Astrocyte (in vitro differentiated cells and primary cell): ENCODE measurements at regions not wholly inside any gene's neighbourhood (a gene's known extent, or its start where the extent isn't known, plus 50 kb on each side); places are given as distances from the start of the nearest gene placed in this dataset.

ENCODE experiments used
- DNase-seq: peaks from one replicate; pipeline ENCODE4 v3.0.0-alpha.2; 2010; ENCODE audit warnings: low read depth
- FAIRE-seq: peaks from 2 replicates; lab custom pipeline; 2011; peaks lifted over from hg19 to GRCh38; lab: Jason Lieb, UNC
- H2AFZ ChIP-seq: 2 replicates; pipeline ENCODE4 v1.6.0; 2012; ENCODE audit warnings: low read depth, low read length, inconsistent platforms
- H3K27ac ChIP-seq: 2 replicates; pipeline ENCODE4 v1.5.1; 2011; ENCODE audit warnings: low read depth, low read length, inconsistent platforms
- H3K27me3 ChIP-seq: 2 replicates; pipeline ENCODE4 v1.6.0; 2011; ENCODE audit warnings: low read length, inconsistent platforms; ENCODE audit not compliant: insufficient read depth
- H3K36me3 ChIP-seq: 2 replicates; pipeline ENCODE4 v1.5.1; 2011; ENCODE audit warnings: low read length, inconsistent platforms; ENCODE audit not compliant: insufficient read depth
- H3K4me1 ChIP-seq: 2 replicates; pipeline ENCODE4 v1.5.1; 2011; ENCODE audit warnings: low read length, inconsistent platforms; ENCODE audit not compliant: insufficient read depth
- H3K4me2 ChIP-seq: 2 replicates; pipeline ENCODE4 v1.6.0; 2012; ENCODE audit warnings: low read length, inconsistent platforms
- H3K4me3 ChIP-seq: 2 replicates; pipeline ENCODE4 v1.5.1; 2011; ENCODE audit warnings: low read depth, mild to moderate bottlenecking, low read length, inconsistent platforms; ENCODE audit not compliant: insufficient read depth
- H3K79me2 ChIP-seq: 2 replicates; pipeline ENCODE4 v1.6.0; 2012; ENCODE audit warnings: mild to moderate bottlenecking, low read length, inconsistent platforms; ENCODE audit not compliant: insufficient read depth
- H3K9ac ChIP-seq: 2 replicates; pipeline ENCODE4 v1.6.0; 2012; ENCODE audit warnings: mild to moderate bottlenecking, low read length, inconsistent platforms
- H3K9me3 ChIP-seq: 2 replicates; pipeline ENCODE4 v1.5.1; 2012; ENCODE audit warnings: low read depth, mild to moderate bottlenecking, low read length, inconsistent platforms; ENCODE audit not compliant: insufficient read depth
- H4K20me1 ChIP-seq: 2 replicates; pipeline ENCODE4 v1.6.0; 2012; ENCODE audit warnings: low read length, inconsistent platforms; ENCODE audit not compliant: insufficient read depth
- H3K27ac Mint-ChIP-seq: one replicate; pipeline ENCODE4 v1.8.0; 2021; ENCODE audit warnings: mild to moderate bottlenecking, mixed read lengths; ENCODE audit not compliant: unreplicated experiment
- H3K27me3 Mint-ChIP-seq: one replicate; pipeline ENCODE4 v1.8.0; 2021; ENCODE audit warnings: low read depth, mixed read lengths; ENCODE audit not compliant: unreplicated experiment
- H3K36me3 Mint-ChIP-seq: one replicate; pipeline ENCODE4 v1.8.0; 2021; ENCODE audit warnings: low read depth, mixed read lengths; ENCODE audit not compliant: unreplicated experiment
- H3K4me1 Mint-ChIP-seq: one replicate; pipeline ENCODE4 v1.8.0; 2021; ENCODE audit warnings: low read depth, mixed read lengths; ENCODE audit not compliant: unreplicated experiment
- H3K4me3 Mint-ChIP-seq: one replicate; pipeline ENCODE4 v1.8.0; 2021; ENCODE audit warnings: mild to moderate bottlenecking, moderate library complexity, mixed read lengths; ENCODE audit not compliant: unreplicated experiment
- H3K9me3 Mint-ChIP-seq: one replicate; pipeline ENCODE4 v1.8.0; 2021; ENCODE audit warnings: mild to moderate bottlenecking, mixed read lengths; ENCODE audit not compliant: unreplicated experiment
- CTCF ChIP-seq: IDR thresholded peaks from 2 replicates; pipeline ENCODE4 v1.5.1; 2011; ENCODE audit warnings: low read depth, mild to moderate bottlenecking, inconsistent platforms, low read length, moderate library complexity; ENCODE audit not compliant: insufficient read depth
- EZH2 ChIP-seq: IDR thresholded peaks from 2 replicates; pipeline ENCODE4 v1.6.1; 2012; ENCODE audit warnings: mild to moderate bottlenecking, low read length, inconsistent platforms; ENCODE audit not compliant: insufficient read depth

- no peaks in the 10 kb centered on the region for H3K27me3 ChIP-seq
- peaks cover 13% of the 10 kb centered on the region for H3K9me3 Mint-ChIP-seq
- TF ChIP-seq EZH2 (no peak), CTCF (no peak)
- H2AFZ ChIP-seq, result no peak overlapping the region
- peaks cover 3% of the 10 kb centered on the region for H3K36me3 Mint-ChIP-seq
- no peak for FAIRE-seq
- H3K27ac Mint-ChIP-seq, result no peak overlapping the region
- H3K4me1 ChIP-seq, result no peaks in the 10 kb centered on the region
- H4K20me1 ChIP-seq, result no peaks in the 10 kb centered on the region
- DNase-seq, result no peak
- H3K4me3 Mint-ChIP-seq, result no peak overlapping the region
- no peak overlapping the region for H3K9ac ChIP-seq
- no peaks in the 10 kb centered on the region for H3K36me3 ChIP-seq
- peaks cover 4% of the 10 kb centered on the region for H3K9me3 ChIP-seq
- no peak overlapping the region for H3K27ac ChIP-seq
- H3K4me3 ChIP-seq, result no peak overlapping the region
- peaks cover 17% of the 10 kb centered on the region for H3K4me1 Mint-ChIP-seq
- no peaks in the 10 kb centered on the region for H3K79me2 ChIP-seq
- H3K27me3 Mint-ChIP-seq, result no peaks in the 10 kb centered on the region
- H3K4me2 ChIP-seq, result no peak overlapping the region
Measured at GRCh38 chr1:218575856-218576255, 230.7 kb downstream of the TGFB2 start.

GRCh38 chr1:218582646-218583045, 237.5 kb downstream of the TGFB2 start:
- Histone ChIP-seq H3K79me2 (no peaks in the 10 kb centered on the region), H4K20me1 (no peaks in the 10 kb centered on the region), H3K27ac (no peak overlapping the region), H3K36me3 (no peaks in the 10 kb centered on the region), H3K9ac (no peak overlapping the region), H3K4me2 (no peak overlapping the region), H3K9me3 (no peaks in the 10 kb centered on the region), H3K4me1 (peaks cover 30% of the 10 kb centered on the region), H3K27me3 (no peaks in the 10 kb centered on the region), H2AFZ (no peak overlapping the region), H3K4me3 (no peak overlapping the region)
- no peak for DNase-seq
- Mint-ChIP-seq H3K36me3 (peaks cover 3% of the 10 kb centered on the region), H3K27ac (no peak overlapping the region), H3K9me3 (peaks cover 11% of the 10 kb centered on the region), H3K27me3 (no peaks in the 10 kb centered on the region), H3K4me3 (no peak overlapping the region), H3K4me1 (peaks cover 35% of the 10 kb centered on the region)
- FAIRE-seq, result no peak
- no peak for TF ChIP-seq EZH2
- TF ChIP-seq CTCF, result no peak

GRCh38 chr1:218584418-218585155, 239.5 kb downstream of the TGFB2 start:
- Mint-ChIP-seq H3K27ac (peak overlapping the region; percentile 92), H3K4me3 (no peak overlapping the region)
- peak; percentile 58 for DNase-seq

More at GRCh38 chr1:218584418-218585155, 239.5 kb downstream of the TGFB2 start:
- Histone ChIP-seq H3K4me3 (no peak overlapping the region), H2AFZ (no peak overlapping the region), H3K9ac (peak overlapping the region; percentile 56), H3K9me3 (no peaks in the 10 kb centered on the region), H3K4me2 (peak overlapping the region; percentile 56), H3K27ac (peak overlapping the region; percentile 84), H3K27me3 (no peaks in the 10 kb centered on the region), H3K4me1 (peaks cover 30% of the 10 kb centered on the region), H3K79me2 (no peaks in the 10 kb centered on the region), H4K20me1 (no peaks in the 10 kb centered on the region), H3K36me3 (no peaks in the 10 kb centered on the region)
- no peak for TF ChIP-seq EZH2
- TF ChIP-seq CTCF, result no peak
- FAIRE-seq, result no peak
- Mint-ChIP-seq H3K9me3 (peaks cover 11% of the 10 kb centered on the region), H3K36me3 (peaks cover 3% of the 10 kb centered on the region), H3K27me3 (no peaks in the 10 kb centered on the region), H3K4me1 (peaks cover 46% of the 10 kb centered on the region)
